ENCODE measurements at regions not wholly inside any gene's neighbourhood (a gene's known extent, or its start where the extent isn't known, plus 50 kb on each side); places are given as distances from the start of the nearest gene placed in this dataset.

- H3K4me3 Mint-ChIP-seq (ENCODE audit: unreplicated experiment): no peak overlapping the region
- no peak overlapping the region for H3K27ac Mint-ChIP-seq (ENCODE audit: low read depth, unreplicated experiment)
- H3K27me3 Mint-ChIP-seq (ENCODE audit: insufficient read depth, unreplicated experiment): peaks cover 15% of the 10 kb centered on the region
- peak; percentile 62 for TF ChIP-seq CTCF (IDR thresholded peaks at IDR 0.05; ENCODE audit: unreplicated experiment)
- no TSS peak for BruUV-seq (replicated peaks)
- intact Hi-C loops (cut with micrococcal nuclease): loop anchor here (2.0 to 5.0 kb wide), 2 partner anchors 227 to 297 kb away; no protein-coding TSS in a partner anchor
- H3K36me3 Mint-ChIP-seq (ENCODE audit: insufficient read depth, unreplicated experiment): no peaks in the 10 kb centered on the region
- H3K4me1 Mint-ChIP-seq (ENCODE audit: insufficient read depth, unreplicated experiment): no peaks in the 10 kb centered on the region
- peak; percentile 56 for DNase-seq (ENCODE audit: unreplicated experiment)
- POLR2A ChIA-PET: no interaction called here
- CTCF ChIA-PET: interaction anchor here (0.9 to 1.4 kb wide), 3 partner anchors 12 to 28 kb away, joined by 3 to 4 read pairs (median 4); no protein-coding TSS in a partner anchor
- H3K9me3 Mint-ChIP-seq (ENCODE audit: unreplicated experiment): peaks cover 16% of the 10 kb centered on the region
Observed at GRCh38 chr6:18823782-18824386, 436.7 kb downstream of the RNF144B start.

DNA sequence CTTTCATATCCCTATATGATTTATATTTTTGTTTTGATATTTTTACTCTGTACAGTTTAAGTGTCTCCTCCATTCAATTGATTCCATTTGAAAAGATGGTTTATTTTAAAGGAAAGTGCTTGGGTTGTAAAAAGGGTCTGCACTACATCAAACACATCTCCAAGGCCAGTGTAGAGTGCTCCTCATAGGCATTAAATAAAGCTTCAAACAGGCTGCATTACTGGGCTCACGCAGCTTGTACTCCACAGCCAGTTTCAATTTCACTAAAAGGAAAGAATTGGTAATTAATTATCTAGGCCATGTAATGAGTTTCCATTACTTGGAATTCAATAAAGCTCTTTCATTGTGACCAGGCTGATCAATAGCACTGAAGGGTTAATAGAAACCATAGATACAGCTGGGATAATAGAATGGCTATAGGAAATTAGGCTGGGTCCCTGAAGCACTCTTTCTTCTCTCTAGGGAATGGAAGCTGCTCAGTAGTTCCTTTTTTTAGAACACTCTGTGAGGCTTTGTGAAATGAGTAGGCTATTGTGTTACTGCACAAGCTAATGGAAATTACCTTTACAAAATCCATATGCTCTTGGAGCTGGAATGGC, 442.2 kb downstream of the RNF144B start:
- peaks cover 15% of the 10 kb centered on the region for H3K27me3 Mint-ChIP-seq (ENCODE audit: insufficient read depth, unreplicated experiment)
- no peak for TF ChIP-seq CTCF (IDR thresholded peaks at IDR 0.05; ENCODE audit: unreplicated experiment)
- no peak overlapping the region for H3K27ac Mint-ChIP-seq (ENCODE audit: low read depth, unreplicated experiment)
- H3K36me3 Mint-ChIP-seq (ENCODE audit: insufficient read depth, unreplicated experiment): no peaks in the 10 kb centered on the region
- H3K4me1 Mint-ChIP-seq (ENCODE audit: insufficient read depth, unreplicated experiment): no peaks in the 10 kb centered on the region
- H3K4me3 Mint-ChIP-seq (ENCODE audit: unreplicated experiment): no peak overlapping the region
- intact Hi-C loops (cut with micrococcal nuclease): no loop called here
- DNase-seq (ENCODE audit: unreplicated experiment): no peak
- ChIA-PET CTCF (interaction anchor here (0.6 kb wide), 2 partner anchors 45 to 1409 kb away, joined by 3 to 5 read pairs; no protein-coding TSS in a partner anchor), POLR2A (no interaction called here)
- H3K9me3 Mint-ChIP-seq (ENCODE audit: unreplicated experiment): peaks cover 7% of the 10 kb centered on the region
- no TSS peak for BruUV-seq (replicated peaks)

GRCh38 chr6:18835976-18836375, 448.8 kb downstream of the RNF144B start:
- BruUV-seq (replicated peaks): no TSS peak
- no peaks in the 10 kb centered on the region for H3K4me1 Mint-ChIP-seq (ENCODE audit: insufficient read depth, unreplicated experiment)
- no peaks in the 10 kb centered on the region for H3K27me3 Mint-ChIP-seq (ENCODE audit: insufficient read depth, unreplicated experiment)
- H3K9me3 Mint-ChIP-seq (ENCODE audit: unreplicated experiment): no peaks in the 10 kb centered on the region
- no peak overlapping the region for H3K4me3 Mint-ChIP-seq (ENCODE audit: unreplicated experiment)
- POLR2A ChIA-PET: no interaction called here
- CTCF ChIA-PET: interaction anchor here (1.6 kb wide), 1 partner anchor 12 kb away, joined by 4 read pairs; no protein-coding TSS in a partner anchor
- no peaks in the 10 kb centered on the region for H3K36me3 Mint-ChIP-seq (ENCODE audit: insufficient read depth, unreplicated experiment)
- no peak for TF ChIP-seq CTCF (IDR thresholded peaks at IDR 0.05; ENCODE audit: unreplicated experiment)
- intact Hi-C loops (cut with micrococcal nuclease): no loop called here
- DNase-seq (ENCODE audit: unreplicated experiment): no peak
- no peak overlapping the region for H3K27ac Mint-ChIP-seq (ENCODE audit: low read depth, unreplicated experiment)

DNA sequence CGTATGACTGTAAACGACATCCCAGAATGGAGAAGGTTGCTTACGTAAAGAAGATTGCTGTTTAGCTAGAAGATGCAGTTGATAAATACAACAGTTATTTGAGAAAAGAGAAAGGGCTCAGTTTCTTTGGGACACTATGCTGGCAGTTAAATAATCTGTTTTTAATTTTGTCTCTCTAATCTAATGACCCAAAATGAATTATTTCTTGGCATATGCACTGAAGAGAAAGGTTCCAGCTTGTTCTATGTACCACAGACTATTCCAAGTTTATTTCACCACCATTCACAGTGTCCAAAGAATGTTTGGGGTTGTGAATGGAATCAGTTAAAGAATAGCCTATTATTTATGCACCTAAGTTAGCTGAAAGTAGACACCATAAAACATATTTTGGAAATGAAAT, 449.9 kb downstream of the RNF144B start:
- POLR2A ChIA-PET: no interaction called here
- no peaks in the 10 kb centered on the region for H3K27me3 Mint-ChIP-seq (ENCODE audit: insufficient read depth, unreplicated experiment)
- no TSS peak for BruUV-seq (replicated peaks)

More for the DNA sequence above, 449.9 kb downstream of the RNF144B start:
- intact Hi-C loops (cut with micrococcal nuclease): no loop called here
- TF ChIP-seq CTCF (IDR thresholded peaks at IDR 0.05; ENCODE audit: unreplicated experiment): no peak
- Mint-ChIP-seq H3K9me3 (ENCODE audit: unreplicated experiment) (no peaks in the 10 kb centered on the region), H3K27ac (ENCODE audit: low read depth, unreplicated experiment) (no peak overlapping the region), H3K36me3 (ENCODE audit: insufficient read depth, unreplicated experiment) (no peaks in the 10 kb centered on the region), H3K4me1 (ENCODE audit: insufficient read depth, unreplicated experiment) (no peaks in the 10 kb centered on the region), H3K4me3 (ENCODE audit: unreplicated experiment) (no peak overlapping the region)
- no peak for DNase-seq (ENCODE audit: unreplicated experiment)
- CTCF ChIA-PET: interaction anchor here (0.6 kb wide), 3 partner anchors 21 to 1083 kb away, joined by 3 to 5 read pairs (median 4); no protein-coding TSS in a partner anchor

Measured in MCF 10A (cell line).